Bronchial epithelial cell (primary cell): ENCODE measurements at regions not wholly inside any gene's neighbourhood (a gene's known extent, or its start where the extent isn't known, plus 50 kb on each side); places are given as distances from the start of the nearest gene placed in this dataset.

Source experiments
- DNase-seq: peaks from one replicate; pipeline ENCODE4 v3.0.0-alpha.2; 2010; ENCODE audit warnings: low read depth
- FAIRE-seq: peaks from 2 replicates; lab custom pipeline; 2011; peaks lifted over from hg19 to GRCh38; lab: Jason Lieb, UNC
- H3K27me3 ChIP-seq: 2 replicates; pipeline ENCODE4 v1.5.1; 2011; ENCODE audit warnings: low read length; ENCODE audit not compliant: control insufficient read depth, insufficient read depth
- H3K36me3 ChIP-seq: 2 replicates; pipeline ENCODE4 v1.5.1; 2011; ENCODE audit warnings: low read length; ENCODE audit not compliant: control insufficient read depth, insufficient read depth
- H3K4me3 ChIP-seq: 2 replicates; pipeline ENCODE4 v1.5.1; 2011; ENCODE audit warnings: mild to moderate bottlenecking, low read depth, low read length, control low read depth
- CTCF ChIP-seq: IDR thresholded peaks from 2 replicates; pipeline ENCODE4 v1.5.1; 2011; ENCODE audit warnings: mild to moderate bottlenecking, moderate library complexity, low read length, control low read depth, inconsistent platforms; ENCODE audit not compliant: insufficient read depth, severe bottlenecking

GRCh38 chr2:195579776-195580555 lies 77.1 kb upstream of the SLC39A10 start:
- no peak for FAIRE-seq
- Histone ChIP-seq H3K27me3 (no peaks in the 10 kb centered on the region), H3K4me3 (no peak overlapping the region), H3K36me3 (no peaks in the 10 kb centered on the region)
- peak; percentile 46 for DNase-seq
- TF ChIP-seq CTCF = no peak

GRCh38 chr2:195575879-195576401 lies 81.1 kb upstream of the SLC39A10 start:
- no peak for FAIRE-seq
- no peak overlapping the region for H3K4me3 ChIP-seq
- H3K36me3 ChIP-seq = no peaks in the 10 kb centered on the region
- no peak for TF ChIP-seq CTCF
- no peaks in the 10 kb centered on the region for H3K27me3 ChIP-seq
- DNase-seq = peak; percentile 91

GRCh38 chr2:195575016-195575415 lies 82.0 kb upstream of the SLC39A10 start:
- no peak for FAIRE-seq

GRCh38 chr2:195574312-195574711 lies 82.7 kb upstream of the SLC39A10 start:
- H3K4me3 ChIP-seq = no peak overlapping the region
- no peak for TF ChIP-seq CTCF
- H3K36me3 ChIP-seq = no peaks in the 10 kb centered on the region
- no peak for DNase-seq
- no peak for FAIRE-seq
- no peaks in the 10 kb centered on the region for H3K27me3 ChIP-seq

More at GRCh38 chr2:195575016-195575415, 82.0 kb upstream of the SLC39A10 start:
- Histone ChIP-seq H3K4me3 (no peak overlapping the region), H3K27me3 (no peaks in the 10 kb centered on the region), H3K36me3 (no peaks in the 10 kb centered on the region)
- no peak for DNase-seq
- no peak for TF ChIP-seq CTCF

- Histone ChIP-seq H3K4me3 (no peak overlapping the region), H3K36me3 (no peaks in the 10 kb centered on the region), H3K27me3 (no peaks in the 10 kb centered on the region)
- no peak for TF ChIP-seq CTCF
- DNase-seq (no peak), FAIRE-seq (no peak)
These were observed 83.9 kb upstream of the SLC39A10 start for GRCh38 chr2:195572895-195573683.
